Suprapubic skin (tissue), 3 donors: ENCODE measurements at regions not wholly inside any gene's neighbourhood (a gene's known extent, or its start where the extent isn't known, plus 50 kb on each side); places are given as distances from the start of the nearest gene placed in this dataset.

Experiments
- POLR2AphosphoS5 ChIP-seq, 3 donors: sonication (generic); formaldehyde crosslinking; IDR thresholded peaks; one replicate each; pipeline ENCODE4 v1.6.1; 2017; ENCODE audit warnings: antibody characterized with exemption in 3 of 3
- TF ChIP-seq, protein P1 (sequence below), 2 donors: fragments of 200-600 bp in 1 of 2; fragments of 450-650 bp in 1 of 2; sonication (generic) in 1 of 2; IDR thresholded peaks; one replicate each; pipeline ENCODE4 v1.5.1; 2016 to 2019; ENCODE audit warnings: antibody characterized with exemption in 2 of 2, mild to moderate bottlenecking in 1 of 2, moderate library complexity in 1 of 2

- TF ChIP-seq, protein P1, sequence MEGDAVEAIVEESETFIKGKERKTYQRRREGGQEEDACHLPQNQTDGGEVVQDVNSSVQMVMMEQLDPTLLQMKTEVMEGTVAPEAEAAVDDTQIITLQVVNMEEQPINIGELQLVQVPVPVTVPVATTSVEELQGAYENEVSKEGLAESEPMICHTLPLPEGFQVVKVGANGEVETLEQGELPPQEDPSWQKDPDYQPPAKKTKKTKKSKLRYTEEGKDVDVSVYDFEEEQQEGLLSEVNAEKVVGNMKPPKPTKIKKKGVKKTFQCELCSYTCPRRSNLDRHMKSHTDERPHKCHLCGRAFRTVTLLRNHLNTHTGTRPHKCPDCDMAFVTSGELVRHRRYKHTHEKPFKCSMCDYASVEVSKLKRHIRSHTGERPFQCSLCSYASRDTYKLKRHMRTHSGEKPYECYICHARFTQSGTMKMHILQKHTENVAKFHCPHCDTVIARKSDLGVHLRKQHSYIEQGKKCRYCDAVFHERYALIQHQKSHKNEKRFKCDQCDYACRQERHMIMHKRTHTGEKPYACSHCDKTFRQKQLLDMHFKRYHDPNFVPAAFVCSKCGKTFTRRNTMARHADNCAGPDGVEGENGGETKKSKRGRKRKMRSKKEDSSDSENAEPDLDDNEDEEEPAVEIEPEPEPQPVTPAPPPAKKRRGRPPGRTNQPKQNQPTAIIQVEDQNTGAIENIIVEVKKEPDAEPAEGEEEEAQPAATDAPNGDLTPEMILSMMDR (IDR thresholded peaks at IDR 0.05): no peak
- TF ChIP-seq POLR2AphosphoS5 (IDR thresholded peaks at IDR 0.05): no peak
These were observed 168.2 kb downstream of the TEX29 start for GRCh38 chr13:111488486-111489132.
